BE2C (cell line): ENCODE measurements at regions not wholly inside any gene's neighbourhood (a gene's known extent, or its start where the extent isn't known, plus 50 kb on each side); places are given as distances from the start of the nearest gene placed in this dataset.
A peak's percentile ranks its signal among the peaks of the same experiment; 100 is the strongest.
"Not testable (repeated sequence)": the region's sequence is repeated elsewhere in the genome, so short reads cannot be mapped to it uniquely, and the experiment has no call there.

Experiments used
- DNase-seq: peaks from one replicate; pipeline ENCODE4 v3.0.0-alpha.2; 2020
- H3K27me3 ChIP-seq: fragments of 250-450 bp; sonication (Bioruptor Pico); 2 replicates; pipeline ENCODE4 v1.5.1; 2020; ENCODE audit warnings: mild to moderate bottlenecking
- H3K36me3 ChIP-seq: fragments of 250-450 bp; sonication (Bioruptor Pico); 2 replicates; pipeline ENCODE4 v1.5.1; 2020; ENCODE audit warnings: mild to moderate bottlenecking
- H3K4me1 ChIP-seq: fragments of 250-450 bp; sonication (Bioruptor Pico); 2 replicates; pipeline ENCODE4 v1.5.1; 2020
- H3K4me3 ChIP-seq: 2 replicates; pipeline ENCODE4 v1.5.1; 2011; ENCODE audit warnings: low read depth, low read length
- H3K9me3 ChIP-seq: fragments of 250-450 bp; sonication (Bioruptor Pico); 2 replicates; pipeline ENCODE4 v1.5.1; 2020
- CTCF ChIP-seq: IDR thresholded peaks from 2 replicates; pipeline ENCODE4 v1.5.1; 2012; ENCODE audit warnings: mild to moderate bottlenecking, low read depth, low read length

- TF ChIP-seq CTCF: no peak
- Histone ChIP-seq H3K9me3 (no peaks in the 10 kb centered on the region), H3K4me1 (peaks cover 8% of the 10 kb centered on the region), H3K4me3 (no peak overlapping the region), H3K27me3 (no peaks in the 10 kb centered on the region), H3K36me3 (no peaks in the 10 kb centered on the region)
- DNase-seq: no peak
Measured at GRCh38 chr4:116628598-116628997, 456.8 kb downstream of the TRAM1L1 start.

- H3K4me1 ChIP-seq: peaks cover 3% of the 10 kb centered on the region
- H3K4me3 ChIP-seq: no peak overlapping the region
- TF ChIP-seq CTCF: no peak
- H3K9me3 ChIP-seq: no peaks in the 10 kb centered on the region
- no peak for DNase-seq
- H3K36me3 ChIP-seq: no peaks in the 10 kb centered on the region
- H3K27me3 ChIP-seq: no peaks in the 10 kb centered on the region
Measured at GRCh38 chr4:116627545-116627944, 457.8 kb downstream of the TRAM1L1 start.

GRCh38 chr4:116619508-116619907 is 465.9 kb downstream of the TRAM1L1 start:
- not testable (repeated sequence) for DNase-seq, H3K27me3 ChIP-seq, H3K4me1 ChIP-seq, H3K9me3 ChIP-seq, H3K36me3 ChIP-seq
- peak overlapping the region; percentile 8 for H3K4me3 ChIP-seq

- peaks cover 3% of the 10 kb centered on the region; the same call in 1 of the 2 replicates for H3K4me1 ChIP-seq
- no peak for TF ChIP-seq CTCF
- no peak overlapping the region for H3K4me3 ChIP-seq
- no peak for DNase-seq
- no peaks in the 10 kb centered on the region for H3K27me3 ChIP-seq
- H3K9me3 ChIP-seq: no peaks in the 10 kb centered on the region
- no peaks in the 10 kb centered on the region for H3K36me3 ChIP-seq
Measured at GRCh38 chr4:116618638-116619037, 466.7 kb downstream of the TRAM1L1 start.

- DNase-seq: no peak
Measured at GRCh38 chr4:116603096-116603495, 482.3 kb downstream of the TRAM1L1 start.

GRCh38 chr4:116599859-116600258 is 485.5 kb downstream of the TRAM1L1 start:
- peak; percentile 42 for TF ChIP-seq CTCF
- DNase-seq: peak; percentile 46
- H3K36me3 ChIP-seq: no peaks in the 10 kb centered on the region

More at GRCh38 chr4:116603096-116603495, 482.3 kb downstream of the TRAM1L1 start:
- no peak overlapping the region for H3K4me3 ChIP-seq
- H3K9me3 ChIP-seq: no peaks in the 10 kb centered on the region
- H3K36me3 ChIP-seq: no peaks in the 10 kb centered on the region
- no peaks in the 10 kb centered on the region for H3K4me1 ChIP-seq
- no peaks in the 10 kb centered on the region for H3K27me3 ChIP-seq
- TF ChIP-seq CTCF: no peak

More at GRCh38 chr4:116599859-116600258, 485.5 kb downstream of the TRAM1L1 start:
- Histone ChIP-seq H3K27me3 (no peaks in the 10 kb centered on the region), H3K9me3 (no peaks in the 10 kb centered on the region), H3K4me3 (no peak overlapping the region), H3K4me1 (no peaks in the 10 kb centered on the region)
